ENCODE measurements at regions not wholly inside any gene's neighbourhood (a gene's known extent, or its start where the extent isn't known, plus 50 kb on each side); places are given as distances from the start of the nearest gene placed in this dataset.

- Histone ChIP-seq H3K9me3 (ENCODE audit: low read depth, low read length, poor library complexity, severe bottlenecking) (peaks cover 5% of the 10 kb centered on the region), H3K27ac (ENCODE audit: low read depth, low read length, poor library complexity, severe bottlenecking) (no peak overlapping the region), H3K4me1 (ENCODE audit: insufficient read depth, low read length, poor library complexity, severe bottlenecking) (no peaks in the 10 kb centered on the region), H3K4me3 (ENCODE audit: low read depth, low read length, poor library complexity, severe bottlenecking) (no peak overlapping the region), H3K27me3 (replicated peaks; ENCODE audit: insufficient read depth, low read depth, low read length, poor library complexity) (no peaks in the 10 kb centered on the region), H3K36me3 (ENCODE audit: insufficient read depth, low read length, poor library complexity, severe bottlenecking) (no peaks in the 10 kb centered on the region)
- intact Hi-C loops (cut with micrococcal nuclease; ENCODE audit: unreplicated experiment) = no loop called here
- POLR2A ChIA-PET (ENCODE audit: low non-redundant PET) = no interaction called here
- CTCF ChIA-PET = no interaction called here
- no TSS peak for BruUV-seq (replicated peaks)
- no peak for TF ChIP-seq EZH2 (IDR thresholded peaks at IDR 0.05; ENCODE audit: borderline replicate concordance, low read depth, low read length, poor library complexity, severe bottlenecking)
- TF ChIP-seq, protein P1, sequence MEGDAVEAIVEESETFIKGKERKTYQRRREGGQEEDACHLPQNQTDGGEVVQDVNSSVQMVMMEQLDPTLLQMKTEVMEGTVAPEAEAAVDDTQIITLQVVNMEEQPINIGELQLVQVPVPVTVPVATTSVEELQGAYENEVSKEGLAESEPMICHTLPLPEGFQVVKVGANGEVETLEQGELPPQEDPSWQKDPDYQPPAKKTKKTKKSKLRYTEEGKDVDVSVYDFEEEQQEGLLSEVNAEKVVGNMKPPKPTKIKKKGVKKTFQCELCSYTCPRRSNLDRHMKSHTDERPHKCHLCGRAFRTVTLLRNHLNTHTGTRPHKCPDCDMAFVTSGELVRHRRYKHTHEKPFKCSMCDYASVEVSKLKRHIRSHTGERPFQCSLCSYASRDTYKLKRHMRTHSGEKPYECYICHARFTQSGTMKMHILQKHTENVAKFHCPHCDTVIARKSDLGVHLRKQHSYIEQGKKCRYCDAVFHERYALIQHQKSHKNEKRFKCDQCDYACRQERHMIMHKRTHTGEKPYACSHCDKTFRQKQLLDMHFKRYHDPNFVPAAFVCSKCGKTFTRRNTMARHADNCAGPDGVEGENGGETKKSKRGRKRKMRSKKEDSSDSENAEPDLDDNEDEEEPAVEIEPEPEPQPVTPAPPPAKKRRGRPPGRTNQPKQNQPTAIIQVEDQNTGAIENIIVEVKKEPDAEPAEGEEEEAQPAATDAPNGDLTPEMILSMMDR (conservative IDR thresholded peaks at IDR 0.05; ENCODE audit: low read depth, low read length) = no peak
- no peak for DNase-seq (ENCODE audit: low spot score)
These were observed 463.2 kb upstream of the MAF start for GRCh38 chr16:80063713-80064069.

DNA sequence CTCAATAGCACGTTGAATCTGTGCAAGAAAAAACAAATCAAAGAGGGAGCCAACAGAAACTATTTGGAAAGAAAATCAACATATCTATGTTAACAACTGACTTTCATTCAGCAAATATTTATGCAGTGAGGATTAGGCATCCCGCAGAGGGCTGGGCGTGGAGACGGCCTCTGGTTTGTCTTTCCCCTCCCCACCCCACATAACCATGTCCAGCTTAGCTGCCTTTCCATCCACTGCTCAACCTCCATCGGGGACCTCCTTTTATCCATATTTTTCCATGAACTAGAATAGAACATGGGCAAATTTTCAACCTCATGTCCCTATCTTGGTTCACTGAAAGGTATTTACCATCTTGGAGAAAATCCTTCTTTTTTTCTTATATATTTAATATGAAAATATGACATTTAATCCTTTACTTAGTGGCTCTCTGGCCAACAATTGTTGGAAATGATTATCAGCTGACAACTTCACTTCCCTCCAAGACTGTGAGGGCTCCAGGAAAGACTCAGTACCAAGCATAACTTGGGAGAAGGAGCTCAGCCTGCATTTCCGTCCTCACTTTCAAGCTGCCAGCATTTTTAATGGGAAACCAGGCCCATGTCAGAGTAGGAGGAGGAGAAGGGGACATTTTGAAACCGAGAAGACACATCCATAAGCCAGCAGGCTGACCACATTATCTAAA, 462.6 kb upstream of the MAF start:
- Histone ChIP-seq H3K9me3 (ENCODE audit: low read depth, low read length, poor library complexity, severe bottlenecking) (peaks cover 5% of the 10 kb centered on the region), H3K27ac (ENCODE audit: low read depth, low read length, poor library complexity, severe bottlenecking) (no peak overlapping the region), H3K36me3 (ENCODE audit: insufficient read depth, low read length, poor library complexity, severe bottlenecking) (no peaks in the 10 kb centered on the region), H3K4me3 (ENCODE audit: low read depth, low read length, poor library complexity, severe bottlenecking) (no peak overlapping the region), H3K4me1 (ENCODE audit: insufficient read depth, low read length, poor library complexity, severe bottlenecking) (no peaks in the 10 kb centered on the region), H3K27me3 (replicated peaks; ENCODE audit: insufficient read depth, low read depth, low read length, poor library complexity) (no peaks in the 10 kb centered on the region)
- no TSS peak for BruUV-seq (replicated peaks)
- POLR2A ChIA-PET (ENCODE audit: low non-redundant PET) = no interaction called here
- intact Hi-C loops (cut with micrococcal nuclease; ENCODE audit: unreplicated experiment) = no loop called here
- DNase-seq (ENCODE audit: low spot score) = no peak
- TF ChIP-seq, protein P1 (conservative IDR thresholded peaks at IDR 0.05; ENCODE audit: low read depth, low read length) = no peak
- TF ChIP-seq EZH2 (IDR thresholded peaks at IDR 0.05; ENCODE audit: borderline replicate concordance, low read depth, low read length, poor library complexity, severe bottlenecking) = no peak
- CTCF ChIA-PET = no interaction called here

DNA sequence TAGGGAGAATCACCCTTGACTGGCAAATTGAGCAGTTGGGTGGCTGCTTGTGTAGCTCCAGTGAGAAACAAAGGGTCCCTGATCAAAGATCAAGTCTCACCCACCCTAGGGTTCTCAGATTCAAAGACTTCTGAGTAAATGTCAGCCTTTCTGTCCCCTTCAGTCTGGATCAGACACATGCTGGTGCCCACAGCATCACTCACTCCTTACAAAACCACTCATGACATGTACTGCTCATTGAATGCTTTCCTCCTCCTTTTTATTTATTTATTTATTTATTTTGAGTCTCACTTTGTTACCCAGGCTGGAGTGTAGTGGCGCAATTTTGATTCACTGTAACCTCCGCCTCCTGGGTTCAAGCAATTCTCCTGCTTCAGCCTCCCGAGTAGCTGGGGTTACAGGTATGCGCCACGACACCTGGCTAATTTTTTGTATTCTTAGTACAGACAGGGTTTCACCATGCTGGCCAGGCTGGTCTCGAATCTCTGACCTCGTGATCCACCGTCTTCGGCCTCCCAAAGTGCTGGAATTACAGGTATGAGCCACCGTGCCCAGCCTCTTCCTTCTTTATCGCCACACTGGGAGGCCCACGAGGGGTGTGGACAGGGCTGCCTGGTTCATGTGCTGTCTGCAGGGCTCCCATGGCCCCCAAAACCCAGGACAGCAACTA, 462.0 kb upstream of the MAF start:
- ChIA-PET POLR2A (ENCODE audit: low non-redundant PET) (no interaction called here), CTCF (no interaction called here)
- no peak overlapping the region for H3K4me3 ChIP-seq (ENCODE audit: low read depth, low read length, poor library complexity, severe bottlenecking)
- H3K9me3 ChIP-seq (ENCODE audit: low read depth, low read length, poor library complexity, severe bottlenecking) = peaks cover 5% of the 10 kb centered on the region
- DNase-seq (ENCODE audit: low spot score) = no peak
- no peaks in the 10 kb centered on the region for H3K36me3 ChIP-seq (ENCODE audit: insufficient read depth, low read length, poor library complexity, severe bottlenecking)
- BruUV-seq (replicated peaks) = no TSS peak
- TF ChIP-seq, protein P1 (conservative IDR thresholded peaks at IDR 0.05; ENCODE audit: low read depth, low read length) = no peak
- no peak for TF ChIP-seq EZH2 (IDR thresholded peaks at IDR 0.05; ENCODE audit: borderline replicate concordance, low read depth, low read length, poor library complexity, severe bottlenecking)
- intact Hi-C loops (cut with micrococcal nuclease; ENCODE audit: unreplicated experiment) = no loop called here
- no peaks in the 10 kb centered on the region for H3K4me1 ChIP-seq (ENCODE audit: insufficient read depth, low read length, poor library complexity, severe bottlenecking)
- H3K27ac ChIP-seq (ENCODE audit: low read depth, low read length, poor library complexity, severe bottlenecking) = no peak overlapping the region
- no peaks in the 10 kb centered on the region for H3K27me3 ChIP-seq (replicated peaks; ENCODE audit: insufficient read depth, low read depth, low read length, poor library complexity)
